CD14-positive monocyte (primary cell): ENCODE measurements at regions not wholly inside any gene's neighbourhood (a gene's known extent, or its start where the extent isn't known, plus 50 kb on each side); places are given as distances from the start of the nearest gene placed in this dataset.

ENCODE experiments used
- DNase-seq, 3 donors: peaks; one replicate each; pipeline ENCODE4 v3.0.0-alpha.2; 2011 to 2022
- H2AFZ ChIP-seq: 2 replicates; pipeline ENCODE4 v1.6.0; 2012; ENCODE audit warnings: mild to moderate bottlenecking, low read depth, low read length, inconsistent platforms; ENCODE audit not compliant: insufficient read depth, poor library complexity, severe bottlenecking
- H3K27ac ChIP-seq, 2 donors: 1 replicate in 1 of 2; 2 replicates in 1 of 2; pipeline ENCODE4 v1.5.1; 2012 to 2013; ENCODE audit warnings: low read length in 2 of 2, control low read depth in 1 of 2, inconsistent platforms in 1 of 2, low read depth in 1 of 2, mild to moderate bottlenecking in 1 of 2
- H3K27me3 ChIP-seq, 2 donors: one replicate each; pipeline versions ENCODE4 v1.6.0 to v1.6.1; 2011 to 2013; ENCODE audit warnings: low read length in 2 of 2; ENCODE audit not compliant: control insufficient read depth in 2 of 2, insufficient read depth in 2 of 2
- H3K36me3 ChIP-seq, 2 donors: replicated peaks in 1 of 2; 1 replicate in 1 of 2; 2 replicates in 1 of 2; pipeline versions ENCODE4 v1.5.1 to v1.6.1; 2012 to 2013; ENCODE audit warnings: low read length in 2 of 2, control low read depth in 1 of 2, inconsistent platforms in 1 of 2, mild to moderate bottlenecking in 1 of 2; ENCODE audit not compliant: insufficient read depth in 2 of 2, control insufficient read depth in 1 of 2
- H3K4me1 ChIP-seq, 2 donors: 1 replicate in 1 of 2; 2 replicates in 1 of 2; pipeline versions ENCODE4 v1.5.1 to v1.6.1; 2012 to 2013; ENCODE audit warnings: low read length in 2 of 2, control low read depth in 1 of 2, inconsistent platforms in 1 of 2, mild to moderate bottlenecking in 1 of 2, moderate library complexity in 1 of 2; ENCODE audit not compliant: insufficient read depth in 2 of 2, control insufficient read depth in 1 of 2
- H3K4me2 ChIP-seq: replicated peaks from 2 replicates; pipeline ENCODE3; 2012; ENCODE audit warnings: low read length, moderate library complexity, mild to moderate bottlenecking; ENCODE audit not compliant: poor library complexity, severe bottlenecking; ENCODE audit errors: extremely low read depth
- H3K4me3 ChIP-seq, 3 experiments: fragments of 200-600 bp in 1 of 3; sonication (generic) in 1 of 3; replicated peaks in 1 of 3; 1 replicate in 2 of 3; 2 replicates in 1 of 3; pipeline ENCODE4 v1.5.1; 2011 to 2013; ENCODE audit warnings: low read length in 3 of 3, mild to moderate bottlenecking in 3 of 3, control low read depth in 2 of 3, low read depth in 2 of 3, inconsistent platforms in 1 of 3, moderate library complexity in 1 of 3
- H3K79me2 ChIP-seq: 2 replicates; pipeline ENCODE4 v1.6.0; 2012; ENCODE audit warnings: mild to moderate bottlenecking, control low read depth, inconsistent platforms, low read length, moderate library complexity; ENCODE audit not compliant: insufficient read depth
- H3K9ac ChIP-seq: 2 replicates; pipeline ENCODE4 v1.6.0; 2017; ENCODE audit warnings: low read length, mild to moderate bottlenecking; ENCODE audit not compliant: insufficient read depth, poor library complexity, severe bottlenecking
- H3K9me3 ChIP-seq, 2 donors: replicated peaks in 1 of 2; 1 replicate in 1 of 2; 2 replicates in 1 of 2; pipeline versions ENCODE4 v1.5.1 to v1.6.1; 2012 to 2013; ENCODE audit warnings: low read length in 2 of 2, control low read depth in 1 of 2; ENCODE audit not compliant: control insufficient read depth in 1 of 2, insufficient read depth in 1 of 2
- H4K20me1 ChIP-seq: 2 replicates; pipeline ENCODE4 v1.6.0; 2012; ENCODE audit warnings: mild to moderate bottlenecking, low read length, control low read depth, moderate library complexity; ENCODE audit not compliant: insufficient read depth
- H3K27ac Mint-ChIP-seq, 7 donors: one replicate each; pipeline ENCODE4 v1.8.0; 2020; ENCODE audit warnings: mild to moderate bottlenecking in 7 of 7, mixed read lengths in 7 of 7, moderate library complexity in 6 of 7, inconsistent platforms in 2 of 7
- H3K27me3 Mint-ChIP-seq, 3 donors: one replicate each; pipeline ENCODE4 v1.8.0; 2021 to 2022; ENCODE audit warnings: low read depth in 3 of 3, mild to moderate bottlenecking in 3 of 3, mixed read lengths in 3 of 3, moderate library complexity in 3 of 3, inconsistent platforms in 1 of 3
- H3K36me3 Mint-ChIP-seq, 2 donors: one replicate each; pipeline ENCODE4 v1.8.0; 2020; ENCODE audit warnings: mixed read lengths in 2 of 2, inconsistent platforms in 1 of 2, mild to moderate bottlenecking in 1 of 2
- H3K4me1 Mint-ChIP-seq: one replicate; pipeline ENCODE4 v1.8.0; 2020; ENCODE audit warnings: mild to moderate bottlenecking, mixed read lengths
- H3K4me3 Mint-ChIP-seq, 2 donors: one replicate each; pipeline ENCODE4 v1.8.0; 2020; ENCODE audit warnings: mild to moderate bottlenecking in 2 of 2, mixed read lengths in 2 of 2, moderate library complexity in 1 of 2
- H3K9me3 Mint-ChIP-seq, 7 donors: one replicate each; pipeline ENCODE4 v1.8.0; 2020 to 2022; ENCODE audit warnings: mixed read lengths in 7 of 7, mild to moderate bottlenecking in 6 of 7, moderate library complexity in 6 of 7, inconsistent platforms in 2 of 7
- WGBS: methylation state at CpG from one replicate; pipeline ENCODE4 v1.1.5; 2013; ENCODE audit warnings: missing lambda C conversion rate; ENCODE audit not compliant: insufficient coverage; 5-methylcytosine and 5-hydroxymethylcytosine counted together
- intact Hi-C, 2 donors: fragments of 100-400 bp; cut with micrococcal nuclease; formaldehyde crosslinking; loops; one replicate each; pipeline versions ENCODE4 v1.15.0 to v1.15.1; 2023
- TF ChIP-seq, protein P1 (sequence below): fragments of 200-600 bp; IDR thresholded peaks from one replicate; pipeline ENCODE4 v1.8.0; 2022; ENCODE audit warnings: antibody characterized with exemption, mild to moderate bottlenecking

GRCh38 chr1:222950892-222951291 lies 136.1 kb downstream of the DISP1 start:
- Mint-ChIP-seq H3K4me1 (no peaks in the 10 kb centered on the region), H3K4me3 (no peak overlapping the region), H3K27me3 (peaks cover 0 to 2% (median 0%) of the 10 kb centered on the region in 3 donors), H3K27ac (no peak overlapping the region), H3K36me3 (peaks cover 0 to 3% of the 10 kb centered on the region in 2 donors), H3K9me3 (peaks cover 0 to 2% (median 0%) of the 10 kb centered on the region in 7 donors)
- TF ChIP-seq, protein P1, sequence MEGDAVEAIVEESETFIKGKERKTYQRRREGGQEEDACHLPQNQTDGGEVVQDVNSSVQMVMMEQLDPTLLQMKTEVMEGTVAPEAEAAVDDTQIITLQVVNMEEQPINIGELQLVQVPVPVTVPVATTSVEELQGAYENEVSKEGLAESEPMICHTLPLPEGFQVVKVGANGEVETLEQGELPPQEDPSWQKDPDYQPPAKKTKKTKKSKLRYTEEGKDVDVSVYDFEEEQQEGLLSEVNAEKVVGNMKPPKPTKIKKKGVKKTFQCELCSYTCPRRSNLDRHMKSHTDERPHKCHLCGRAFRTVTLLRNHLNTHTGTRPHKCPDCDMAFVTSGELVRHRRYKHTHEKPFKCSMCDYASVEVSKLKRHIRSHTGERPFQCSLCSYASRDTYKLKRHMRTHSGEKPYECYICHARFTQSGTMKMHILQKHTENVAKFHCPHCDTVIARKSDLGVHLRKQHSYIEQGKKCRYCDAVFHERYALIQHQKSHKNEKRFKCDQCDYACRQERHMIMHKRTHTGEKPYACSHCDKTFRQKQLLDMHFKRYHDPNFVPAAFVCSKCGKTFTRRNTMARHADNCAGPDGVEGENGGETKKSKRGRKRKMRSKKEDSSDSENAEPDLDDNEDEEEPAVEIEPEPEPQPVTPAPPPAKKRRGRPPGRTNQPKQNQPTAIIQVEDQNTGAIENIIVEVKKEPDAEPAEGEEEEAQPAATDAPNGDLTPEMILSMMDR = no peak
- Histone ChIP-seq H3K36me3 (no peaks in the 10 kb centered on the region), H3K4me1 (no peaks in the 10 kb centered on the region), H3K9me3 (no peaks in the 10 kb centered on the region), H4K20me1 (no peaks in the 10 kb centered on the region), H3K27ac (no peak overlapping the region), H3K4me2 (no peak overlapping the region), H3K9ac (no peak overlapping the region), H3K27me3 (no peaks in the 10 kb centered on the region), H2AFZ (no peak overlapping the region), H3K79me2 (no peaks in the 10 kb centered on the region), H3K4me3 (no peak overlapping the region)
- no peak for DNase-seq
- intact Hi-C loops = no loop called here
- no CpG with 5 or more reads among the region's 3 CpGs for WGBS

GRCh38 chr1:222953585-222953984 lies 138.7 kb downstream of the DISP1 start:
- no peaks in the 10 kb centered on the region for H3K36me3 Mint-ChIP-seq
- Histone ChIP-seq H3K79me2 (no peaks in the 10 kb centered on the region), H3K9ac (no peak overlapping the region), H3K36me3 (no peaks in the 10 kb centered on the region), H3K4me2 (no peak overlapping the region), H3K27me3 (no peaks in the 10 kb centered on the region), H3K27ac (no peak overlapping the region), H3K9me3 (no peaks in the 10 kb centered on the region), H3K4me3 (no peak overlapping the region), H2AFZ (no peak overlapping the region), H4K20me1 (no peaks in the 10 kb centered on the region), H3K4me1 (no peaks in the 10 kb centered on the region)
- H3K9me3 Mint-ChIP-seq = peaks cover 0 to 2% (median 0%) of the 10 kb centered on the region in 7 donors
- H3K4me1 Mint-ChIP-seq = no peaks in the 10 kb centered on the region
- WGBS = no CpG with 5 or more reads among the region's 1 CpG
- intact Hi-C loops = no loop called here
- no peak for DNase-seq
- H3K27ac Mint-ChIP-seq = no peak overlapping the region
- TF ChIP-seq, protein P1 = no peak
- no peak overlapping the region for H3K4me3 Mint-ChIP-seq
- peaks cover 0 to 2% (median 0%) of the 10 kb centered on the region in 3 donors for H3K27me3 Mint-ChIP-seq
